A673 (cell line): ENCODE measurements at regions not wholly inside any gene's neighbourhood (a gene's known extent, or its start where the extent isn't known, plus 50 kb on each side); places are given as distances from the start of the nearest gene placed in this dataset.
"Not testable (repeated sequence)": the region's sequence is repeated elsewhere in the genome, so short reads cannot be mapped to it uniquely, and the experiment has no call there.

ENCODE experiments used
- BruUV-seq: library from RNA; stranded (reverse); fragments of 400-500 nt; replicated peaks from 2 replicates; lab custom pipeline; 2021; lab: Mats Ljungman, UMichigan
- CTCF ChIA-PET: fragments of 300-600 bp; sonication (Branson Sonifier 250); formaldehyde crosslinking; loops from one replicate; lab custom pipeline; 2022; ENCODE audit warnings: antibody characterized with exemption; lab: Charles Lee
- POLR2A ChIA-PET: fragments of 300-600 bp; sonication (Branson Sonifier 250); formaldehyde crosslinking; loops from one replicate; lab custom pipeline; 2022; ENCODE audit warnings: antibody characterized with exemption; ENCODE audit not compliant: low non-redundant PET; lab: Charles Lee
- DNase-seq: peaks from one replicate; pipeline ENCODE4 v3.0.0-alpha.2; 2015; ENCODE audit warnings: low spot score
- H3K27ac ChIP-seq: fragments of 200-600 bp; sonication (generic); 2 replicates; pipeline ENCODE4 v1.5.1; 2016; ENCODE audit warnings: mixed run types, low read depth, mild to moderate bottlenecking, mixed read lengths, antibody characterized with exemption, low read length; ENCODE audit not compliant: poor library complexity, severe bottlenecking
- H3K27me3 ChIP-seq: fragments of 200-600 bp; sonication (generic); replicated peaks from 2 replicates; pipeline ENCODE4 v1.6.1; 2017; ENCODE audit warnings: mixed run types, low read depth, mild to moderate bottlenecking, mixed read lengths, antibody characterized with exemption, low read length; ENCODE audit not compliant: insufficient read depth, poor library complexity
- H3K36me3 ChIP-seq: fragments of 200-600 bp; sonication (generic); 2 replicates; pipeline ENCODE4 v1.6.1; 2016; ENCODE audit warnings: mixed run types, mild to moderate bottlenecking, mixed read lengths, antibody characterized with exemption, low read length; ENCODE audit not compliant: insufficient read depth, poor library complexity, severe bottlenecking
- H3K4me1 ChIP-seq: fragments of 200-600 bp; sonication (generic); 2 replicates; pipeline ENCODE4 v1.6.1; 2017; ENCODE audit warnings: mixed run types, mild to moderate bottlenecking, mixed read lengths, antibody characterized with exemption, low read length; ENCODE audit not compliant: insufficient read depth, poor library complexity, severe bottlenecking
- H3K4me3 ChIP-seq: fragments of 200-600 bp; sonication (generic); 2 replicates; pipeline ENCODE4 v1.5.1; 2016; ENCODE audit warnings: low read depth, mixed run types, mild to moderate bottlenecking, mixed read lengths, low read length; ENCODE audit not compliant: poor library complexity, severe bottlenecking
- H3K9me3 ChIP-seq: fragments of 200-600 bp; sonication (generic); 2 replicates; pipeline ENCODE4 v1.6.1; 2016; ENCODE audit warnings: mixed run types, low read depth, mild to moderate bottlenecking, mixed read lengths, antibody characterized with exemption, low read length; ENCODE audit not compliant: poor library complexity, severe bottlenecking
- CTCF ChIP-seq: fragments of 300-800, 200-600 bp; sonication (generic); conservative IDR thresholded peaks from 2 replicates; pipeline ENCODE4 v1.5.1; 2017; ENCODE audit warnings: low read depth, mild to moderate bottlenecking, antibody characterized with exemption, low read length, moderate library complexity, mixed read lengths
- EZH2 ChIP-seq: fragments of 200-600 bp; sonication (generic); IDR thresholded peaks from 2 replicates; pipeline ENCODE4 v1.6.1; 2017; ENCODE audit warnings: borderline replicate concordance, low read depth, mild to moderate bottlenecking, mixed read lengths, antibody characterized with exemption, low read length; ENCODE audit not compliant: poor library complexity, severe bottlenecking
- intact Hi-C: fragments of 100-400 bp; cut with micrococcal nuclease; formaldehyde crosslinking; loops from one replicate; pipeline ENCODE4 v1.10.0; 2022; ENCODE audit not compliant: unreplicated experiment

- H3K27ac ChIP-seq, result no peak overlapping the region
- H3K9me3 ChIP-seq, result no peaks in the 10 kb centered on the region
- POLR2A ChIA-PET, result no interaction called here
- no peaks in the 10 kb centered on the region for H3K27me3 ChIP-seq
- H3K36me3 ChIP-seq, result no peaks in the 10 kb centered on the region
- no peak for TF ChIP-seq CTCF
- TF ChIP-seq EZH2, result no peak
- no TSS peak for BruUV-seq
- CTCF ChIA-PET, result no interaction called here
- H3K4me3 ChIP-seq, result no peak overlapping the region
- intact Hi-C loops, result no loop called here
- no peaks in the 10 kb centered on the region for H3K4me1 ChIP-seq
- DNase-seq, result no peak
Observed at GRCh38 chr6:103504501-103505154, 1355.1 kb downstream of the HACE1 start.

- CTCF ChIA-PET, H3K4me1 ChIP-seq, H3K27ac ChIP-seq, DNase-seq, H3K27me3 ChIP-seq, intact Hi-C loops, POLR2A ChIA-PET, H3K36me3 ChIP-seq, BruUV-seq, H3K4me3 ChIP-seq, H3K9me3 ChIP-seq: not testable (repeated sequence)
Observed at GRCh38 chr6:103496588-103496987, 1363.1 kb downstream of the HACE1 start.

GRCh38 chr6:103456652-103457051 lies 1403.1 kb downstream of the HACE1 start:
- POLR2A ChIA-PET, result no interaction called here
- intact Hi-C loops, result no loop called here
- Histone ChIP-seq H3K9me3 (no peaks in the 10 kb centered on the region), H3K4me3 (no peak overlapping the region), H3K36me3 (no peaks in the 10 kb centered on the region), H3K27me3 (no peaks in the 10 kb centered on the region), H3K27ac (no peak overlapping the region), H3K4me1 (no peaks in the 10 kb centered on the region)
- CTCF ChIA-PET, result no interaction called here
- TF ChIP-seq EZH2 (no peak), CTCF (no peak)
- no peak for DNase-seq
- BruUV-seq, result no TSS peak

- H3K4me3 ChIP-seq, result no peak overlapping the region
- no peak overlapping the region for H3K27ac ChIP-seq
- H3K27me3 ChIP-seq, result no peaks in the 10 kb centered on the region
- no TSS peak for BruUV-seq
- no peak for DNase-seq
- H3K36me3 ChIP-seq, result no peaks in the 10 kb centered on the region
- CTCF ChIA-PET, result no interaction called here
- no peaks in the 10 kb centered on the region for H3K9me3 ChIP-seq
- intact Hi-C loops, result no loop called here
- TF ChIP-seq CTCF (no peak), EZH2 (no peak)
- no peaks in the 10 kb centered on the region for H3K4me1 ChIP-seq
- POLR2A ChIA-PET, result no interaction called here
Observed at GRCh38 chr6:103455275-103455674, 1404.4 kb downstream of the HACE1 start.
